ENCODE measurements at regions not wholly inside any gene's neighbourhood (a gene's known extent, or its start where the extent isn't known, plus 50 kb on each side); places are given as distances from the start of the nearest gene placed in this dataset.

- Histone ChIP-seq H3K9me3 (replicated peaks; ENCODE audit: control insufficient read depth, insufficient read depth, low read length) (no peaks in the 10 kb centered on the region), H3K9ac (replicated peaks; ENCODE audit: extremely low read depth, insufficient read depth, low read length) (no peak overlapping the region), H4K20me1 (replicated peaks; ENCODE audit: control insufficient read depth, extremely low read depth, insufficient read depth, low read length) (no peaks in the 10 kb centered on the region), H3K36me3 (ENCODE audit: control insufficient read depth in 2 of 2, extremely low read depth in 1 of 2, insufficient read depth in 2 of 2, low read length in 2 of 2) (no peaks in the 10 kb centered on the region), H3K27ac (ENCODE audit: insufficient read depth, low read depth, low read length) (no peak overlapping the region), H3K4me1 (ENCODE audit: control insufficient read depth, extremely low read depth, insufficient read depth, low read length) (no peaks in the 10 kb centered on the region), H3K4me3 (replicated peaks in 1 of 3; ENCODE audit: insufficient read depth in 1 of 3, low read depth in 1 of 3, low read length in 3 of 3) (no peak overlapping the region), H3K4me2 (ENCODE audit: insufficient read depth, low read length) (no peak overlapping the region), H3K27me3 (ENCODE audit: control insufficient read depth in 2 of 2, insufficient read depth in 2 of 2, low read length in 2 of 2) (no peaks in the 10 kb centered on the region), H2AFZ (ENCODE audit: low read depth, low read length) (no peak overlapping the region), H3K9me1 (replicated peaks; ENCODE audit: control insufficient read depth, extremely low read depth, insufficient read depth, low read length) (no peaks in the 10 kb centered on the region), H3K79me2 (ENCODE audit: control insufficient read depth, insufficient read depth, low read length) (no peaks in the 10 kb centered on the region)
- no peak for TF ChIP-seq FOS (IDR thresholded peaks at IDR 0.05; ENCODE audit: borderline replicate concordance, insufficient read depth, low read length)
- no peak for TF ChIP-seq GATA2 (IDR thresholded peaks at IDR 0.05; ENCODE audit: insufficient read depth, insufficient read length, low read depth, low read length)
- no peak for TF ChIP-seq EZH2 (IDR thresholded peaks at IDR 0.05; ENCODE audit: borderline replicate concordance, low read depth, low read length, severe bottlenecking)
- no peak for TF ChIP-seq POLR2AphosphoS5 (IDR thresholded peaks at IDR 0.05; ENCODE audit: insufficient read depth, low read depth, low read length)
- no peak for TF ChIP-seq CTCF (IDR thresholded peaks at IDR 0.05; ENCODE audit: extremely low read depth in 1 of 2, insufficient read depth in 1 of 2, low read depth in 1 of 2, low read length in 2 of 2)
- no peak for TF ChIP-seq MAX (IDR thresholded peaks at IDR 0.05; ENCODE audit: insufficient read depth, insufficient read length)
- DNase-seq (ENCODE audit: low read depth, low spot score) (no peak), FAIRE-seq (no peak)
- ChIA-PET POLR2A (no interaction called here), CTCF (interaction anchor here (1.0 kb wide), 1 partner anchor 80 kb away, joined by 3 read pairs; no protein-coding TSS in a partner anchor)
- dilution Hi-C loops (cut with MboI; ENCODE audit: extremely low pct_ligation_motif_present, low sequenced_read_pairs) (no loop called here), intact Hi-C loops (cut with micrococcal nuclease) (no loop called here)
- BruUV-seq (replicated peaks) = no TSS peak
Observed at GRCh38 chr14:35988972-35989690, 163.0 kb downstream of the BRMS1L start.

Measured in endothelial cell of umbilical vein (primary cell).